Astrocyte (in vitro differentiated cells and primary cell): ENCODE measurements at regions not wholly inside any gene's neighbourhood (a gene's known extent, or its start where the extent isn't known, plus 50 kb on each side); places are given as distances from the start of the nearest gene placed in this dataset.
A peak's percentile ranks its signal among the peaks of the same experiment; 100 is the strongest.

ENCODE experiments used
- DNase-seq: peaks from one replicate; pipeline ENCODE4 v3.0.0-alpha.2; 2010; ENCODE audit warnings: low read depth
- FAIRE-seq: peaks from 2 replicates; lab custom pipeline; 2011; peaks lifted over from hg19 to GRCh38; lab: Jason Lieb, UNC
- H2AFZ ChIP-seq: 2 replicates; pipeline ENCODE4 v1.6.0; 2012; ENCODE audit warnings: low read depth, low read length, inconsistent platforms
- H3K27ac ChIP-seq: 2 replicates; pipeline ENCODE4 v1.5.1; 2011; ENCODE audit warnings: low read depth, low read length, inconsistent platforms
- H3K27me3 ChIP-seq: 2 replicates; pipeline ENCODE4 v1.6.0; 2011; ENCODE audit warnings: low read length, inconsistent platforms; ENCODE audit not compliant: insufficient read depth
- H3K36me3 ChIP-seq: 2 replicates; pipeline ENCODE4 v1.5.1; 2011; ENCODE audit warnings: low read length, inconsistent platforms; ENCODE audit not compliant: insufficient read depth
- H3K4me1 ChIP-seq: 2 replicates; pipeline ENCODE4 v1.5.1; 2011; ENCODE audit warnings: low read length, inconsistent platforms; ENCODE audit not compliant: insufficient read depth
- H3K4me2 ChIP-seq: 2 replicates; pipeline ENCODE4 v1.6.0; 2012; ENCODE audit warnings: low read length, inconsistent platforms
- H3K4me3 ChIP-seq: 2 replicates; pipeline ENCODE4 v1.5.1; 2011; ENCODE audit warnings: low read depth, mild to moderate bottlenecking, low read length, inconsistent platforms; ENCODE audit not compliant: insufficient read depth
- H3K79me2 ChIP-seq: 2 replicates; pipeline ENCODE4 v1.6.0; 2012; ENCODE audit warnings: mild to moderate bottlenecking, low read length, inconsistent platforms; ENCODE audit not compliant: insufficient read depth
- H3K9ac ChIP-seq: 2 replicates; pipeline ENCODE4 v1.6.0; 2012; ENCODE audit warnings: mild to moderate bottlenecking, low read length, inconsistent platforms
- H3K9me3 ChIP-seq: 2 replicates; pipeline ENCODE4 v1.5.1; 2012; ENCODE audit warnings: low read depth, mild to moderate bottlenecking, low read length, inconsistent platforms; ENCODE audit not compliant: insufficient read depth
- H4K20me1 ChIP-seq: 2 replicates; pipeline ENCODE4 v1.6.0; 2012; ENCODE audit warnings: low read length, inconsistent platforms; ENCODE audit not compliant: insufficient read depth
- H3K27ac Mint-ChIP-seq: one replicate; pipeline ENCODE4 v1.8.0; 2021; ENCODE audit warnings: mild to moderate bottlenecking, mixed read lengths; ENCODE audit not compliant: unreplicated experiment
- H3K27me3 Mint-ChIP-seq: one replicate; pipeline ENCODE4 v1.8.0; 2021; ENCODE audit warnings: low read depth, mixed read lengths; ENCODE audit not compliant: unreplicated experiment
- H3K36me3 Mint-ChIP-seq: one replicate; pipeline ENCODE4 v1.8.0; 2021; ENCODE audit warnings: low read depth, mixed read lengths; ENCODE audit not compliant: unreplicated experiment
- H3K4me1 Mint-ChIP-seq: one replicate; pipeline ENCODE4 v1.8.0; 2021; ENCODE audit warnings: low read depth, mixed read lengths; ENCODE audit not compliant: unreplicated experiment
- H3K4me3 Mint-ChIP-seq: one replicate; pipeline ENCODE4 v1.8.0; 2021; ENCODE audit warnings: mild to moderate bottlenecking, moderate library complexity, mixed read lengths; ENCODE audit not compliant: unreplicated experiment
- H3K9me3 Mint-ChIP-seq: one replicate; pipeline ENCODE4 v1.8.0; 2021; ENCODE audit warnings: mild to moderate bottlenecking, mixed read lengths; ENCODE audit not compliant: unreplicated experiment
- CTCF ChIP-seq: IDR thresholded peaks from 2 replicates; pipeline ENCODE4 v1.5.1; 2011; ENCODE audit warnings: low read depth, mild to moderate bottlenecking, inconsistent platforms, low read length, moderate library complexity; ENCODE audit not compliant: insufficient read depth
- EZH2 ChIP-seq: IDR thresholded peaks from 2 replicates; pipeline ENCODE4 v1.6.1; 2012; ENCODE audit warnings: mild to moderate bottlenecking, low read length, inconsistent platforms; ENCODE audit not compliant: insufficient read depth

- H3K9me3 ChIP-seq = no peaks in the 10 kb centered on the region
- Mint-ChIP-seq H3K4me1 (peaks cover 46% of the 10 kb centered on the region), H3K9me3 (no peaks in the 10 kb centered on the region), H3K27me3 (no peaks in the 10 kb centered on the region), H3K27ac (peak overlapping the region; percentile 99), H3K36me3 (no peaks in the 10 kb centered on the region), H3K4me3 (peak overlapping the region; percentile 46)
- H2AFZ ChIP-seq = peak overlapping the region; percentile 27
- no peak overlapping the region for H3K9ac ChIP-seq
- no peaks in the 10 kb centered on the region for H4K20me1 ChIP-seq
- no peak overlapping the region for H3K4me3 ChIP-seq
- no peaks in the 10 kb centered on the region for H3K36me3 ChIP-seq
- DNase-seq (peak; percentile 95), FAIRE-seq (peak; percentile 89)
- H3K4me2 ChIP-seq = peak overlapping the region; percentile 67
- no peak for TF ChIP-seq EZH2
- TF ChIP-seq CTCF = no peak
- no peaks in the 10 kb centered on the region for H3K27me3 ChIP-seq
- H3K4me1 ChIP-seq = peaks cover 48% of the 10 kb centered on the region
- peak overlapping the region; percentile 58 for H3K27ac ChIP-seq
- no peaks in the 10 kb centered on the region for H3K79me2 ChIP-seq
Measured at GRCh38 chr10:30182191-30183054, 123.0 kb upstream of the JCAD start.

GRCh38 chr10:30178356-30178964 is 119.1 kb upstream of the JCAD start:
- no peak overlapping the region for H3K4me3 Mint-ChIP-seq
- no peaks in the 10 kb centered on the region for H3K27me3 Mint-ChIP-seq
- Histone ChIP-seq H4K20me1 (no peaks in the 10 kb centered on the region), H3K36me3 (no peaks in the 10 kb centered on the region), H3K79me2 (no peaks in the 10 kb centered on the region), H3K9me3 (no peaks in the 10 kb centered on the region), H2AFZ (no peak overlapping the region), H3K4me1 (peaks cover 26% of the 10 kb centered on the region), H3K4me3 (no peak overlapping the region), H3K9ac (no peak overlapping the region), H3K27ac (no peak overlapping the region), H3K4me2 (no peak overlapping the region), H3K27me3 (no peaks in the 10 kb centered on the region)
- H3K36me3 Mint-ChIP-seq = no peaks in the 10 kb centered on the region
- DNase-seq = peak; percentile 63
- H3K27ac Mint-ChIP-seq = no peak overlapping the region
- FAIRE-seq = no peak
- TF ChIP-seq CTCF = no peak
- no peak for TF ChIP-seq EZH2
- no peaks in the 10 kb centered on the region for H3K9me3 Mint-ChIP-seq
- peaks cover 21% of the 10 kb centered on the region for H3K4me1 Mint-ChIP-seq
